ENCODE measurements at regions not wholly inside any gene's neighbourhood (a gene's known extent, or its start where the extent isn't known, plus 50 kb on each side); places are given as distances from the start of the nearest gene placed in this dataset.

GRCh38 chr10:129040377-129040776, 426.7 kb upstream of the MGMT start:
- intact Hi-C loops (cut with micrococcal nuclease): no loop called here
- ATAC-seq (no peak), DNase-seq (ENCODE audit: low read depth, low spot score) (no peak)
- Histone ChIP-seq H3K9me2 (ENCODE audit: insufficient read depth) (no peaks in the 10 kb centered on the region), H3K79me2 (ENCODE audit: insufficient read depth, low read length) (no peaks in the 10 kb centered on the region), H3K27me3 (ENCODE audit: insufficient read depth, low read length) (no peaks in the 10 kb centered on the region; the same call in none of the 2 replicates), H3K4me2 (ENCODE audit: low read length) (no peak overlapping the region), H4K20me1 (ENCODE audit: insufficient read depth) (no peaks in the 10 kb centered on the region), H3K4me1 (ENCODE audit: control insufficient read depth in 1 of 2, insufficient read depth in 2 of 2, low read length in 2 of 2) (no peaks in the 10 kb centered on the region), H3K36me3 (ENCODE audit: control insufficient read depth in 1 of 2, insufficient read depth in 2 of 2, low read length in 2 of 2) (no peaks in the 10 kb centered on the region), H2AFZ (ENCODE audit: low read depth, low read length, poor library complexity, severe bottlenecking) (no peak overlapping the region), H3K27ac (ENCODE audit: low read depth, low read length) (no peak overlapping the region), H3K9ac (ENCODE audit: low read length) (no peak overlapping the region), H3K9me3 (ENCODE audit: control insufficient read depth in 1 of 2, insufficient read depth in 1 of 2, low read depth in 1 of 2, low read length in 2 of 2) (no peaks in the 10 kb centered on the region; a peak in 1 of 4 replicates), H3K4me3 (replicated peaks in 1 of 2; ENCODE audit: low read depth in 1 of 2, low read length in 2 of 2) (no peak overlapping the region)
- ChIA-PET POLR2A (no interaction called here), RAD21 (ENCODE audit: low non-redundant PET in 1 of 2, low total read pairs in 2 of 2, uncharacterized antibody in 2 of 2, unreplicated experiment in 2 of 2) (no interaction called here), CTCF (no interaction called here)
- TF ChIP-seq ZBTB33 (IDR thresholded peaks at IDR 0.05; ENCODE audit: extremely low read depth, insufficient replicate concordance, low read length) (no peak), EGR1 (IDR thresholded peaks at IDR 0.05; ENCODE audit: low read depth) (no peak), EZH2 (IDR thresholded peaks at IDR 0.05) (no peak), SRF (IDR thresholded peaks at IDR 0.05; ENCODE audit: low read depth) (no peak), SIN3A (IDR thresholded peaks at IDR 0.05; ENCODE audit: low read depth) (no peak), EZH2phosphoT487 (IDR thresholded peaks at IDR 0.05; ENCODE audit: borderline replicate concordance) (no peak), FOSL1 (IDR thresholded peaks at IDR 0.05; ENCODE audit: low read depth) (no peak), POLR2AphosphoS5 (IDR thresholded peaks at IDR 0.05; ENCODE audit: low read depth, low read length) (no peak), TCF7L2 (IDR thresholded peaks at IDR 0.05; ENCODE audit: borderline replicate concordance, extremely low read depth, insufficient read depth, insufficient read length) (no peak), JUND (IDR thresholded peaks at IDR 0.05) (no peak), SP1 (IDR thresholded peaks at IDR 0.05; ENCODE audit: low read depth) (no peak)
- no TSS peak for BruUV-seq (replicated peaks)
